GM21737 (cell line): ENCODE measurements at regions not wholly inside any gene's neighbourhood (a gene's known extent, or its start where the extent isn't known, plus 50 kb on each side); places are given as distances from the start of the nearest gene placed in this dataset.
A peak's percentile ranks its signal among the peaks of the same experiment; 100 is the strongest.
"Not testable (repeated sequence)": the region's sequence is repeated elsewhere in the genome, so short reads cannot be mapped to it uniquely, and the experiment has no call there.

Source experiments
- ATAC-seq: cut with Tn5 transposase; IDR thresholded peaks from one replicate; pipeline ENCODE4 v1.9.1; 2021; ENCODE audit warnings: mild to moderate bottlenecking, moderate library complexity; ENCODE audit not compliant: unreplicated experiment

DNA sequence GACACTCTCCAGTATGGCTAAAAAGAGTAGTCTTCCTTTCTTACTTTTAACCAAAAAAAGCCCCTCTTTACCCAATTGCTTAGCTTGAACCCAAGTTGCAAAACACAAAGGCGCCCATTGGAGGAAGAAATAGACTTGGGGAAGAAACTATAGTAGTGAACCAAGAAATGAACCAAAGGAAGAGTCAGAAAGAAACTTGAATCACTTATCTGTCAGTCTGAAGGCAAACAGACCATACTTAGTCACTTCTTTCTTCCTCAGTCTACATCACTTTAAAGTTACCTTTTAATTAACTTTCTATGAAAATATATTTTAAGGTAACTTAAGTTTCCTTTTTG lies 161.4 kb upstream of the GIMD1 start:
- no peak for ATAC-seq

DNA sequence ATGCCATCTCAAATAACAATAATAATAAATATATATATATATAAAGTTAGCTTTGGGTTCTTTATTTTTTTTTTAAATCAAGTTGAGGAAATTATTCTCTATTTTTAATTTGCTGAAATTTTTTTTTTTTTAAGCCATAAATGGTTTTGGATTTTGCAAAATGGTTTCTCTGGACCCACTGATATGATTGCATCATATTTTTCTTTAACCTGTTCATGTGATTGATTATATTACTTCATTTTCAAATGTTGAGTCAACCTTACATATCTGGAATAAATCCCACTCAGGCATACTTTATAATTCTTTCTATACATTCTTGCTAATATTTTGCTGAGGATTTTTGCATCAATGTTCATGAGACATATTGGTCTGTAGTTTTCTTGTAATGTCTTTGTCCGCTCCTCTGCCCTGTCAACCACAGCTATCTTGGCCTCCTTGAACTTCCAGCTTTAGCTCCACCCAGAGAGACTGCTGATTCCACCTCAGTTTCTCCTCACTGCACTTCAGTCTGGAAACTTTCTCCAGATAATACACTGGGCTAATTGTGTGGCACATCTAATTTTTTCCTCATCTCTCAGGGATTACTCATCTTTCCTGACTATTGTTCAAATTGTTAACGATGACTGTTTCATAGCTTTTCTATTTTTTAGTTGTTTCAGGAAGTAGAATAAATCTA lies 160.9 kb upstream of the GIMD1 start:
- ATAC-seq: no peak

DNA sequence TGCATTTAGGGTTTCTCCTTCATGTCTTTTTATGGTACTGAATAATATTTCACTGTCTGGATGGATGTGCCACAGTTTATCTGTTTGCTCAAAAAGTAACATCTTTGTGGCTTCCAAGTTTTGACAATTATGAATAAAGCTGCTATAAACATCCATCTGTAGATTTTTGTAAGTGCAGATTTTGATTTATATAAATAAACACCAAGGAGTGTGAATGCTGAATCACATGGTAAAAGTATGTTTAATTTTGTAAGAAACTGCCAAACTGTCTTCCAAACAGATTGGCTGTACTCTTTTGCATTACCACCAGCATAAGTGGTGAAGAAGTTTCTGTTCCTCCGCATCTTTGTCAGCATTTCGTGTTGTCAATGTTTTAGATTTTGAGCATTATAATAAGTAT lies 158.7 kb upstream of the GIMD1 start:
- no peak for ATAC-seq

DNA sequence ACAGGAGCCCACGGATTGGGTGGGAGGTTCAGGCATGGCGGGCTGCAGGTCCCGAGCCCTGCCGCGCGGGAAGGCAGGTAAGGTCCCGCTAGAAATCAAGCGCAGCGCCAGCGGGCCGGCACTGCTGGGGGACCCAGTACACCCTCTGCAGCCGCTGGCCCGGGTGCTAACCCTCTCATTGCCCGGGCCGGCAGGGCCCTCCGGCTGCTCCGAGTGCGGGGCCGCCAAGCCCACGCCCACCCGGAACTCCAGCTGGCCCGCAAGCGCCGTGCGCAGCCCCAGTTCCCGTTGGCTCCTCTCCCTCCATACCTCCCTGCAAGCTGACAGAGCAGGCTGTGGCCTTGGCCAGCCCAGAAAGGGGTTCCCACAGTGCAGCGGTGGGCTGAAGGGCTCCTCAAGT lies 156.8 kb upstream of the GIMD1 start:
- not testable (repeated sequence) for ATAC-seq

DNA sequence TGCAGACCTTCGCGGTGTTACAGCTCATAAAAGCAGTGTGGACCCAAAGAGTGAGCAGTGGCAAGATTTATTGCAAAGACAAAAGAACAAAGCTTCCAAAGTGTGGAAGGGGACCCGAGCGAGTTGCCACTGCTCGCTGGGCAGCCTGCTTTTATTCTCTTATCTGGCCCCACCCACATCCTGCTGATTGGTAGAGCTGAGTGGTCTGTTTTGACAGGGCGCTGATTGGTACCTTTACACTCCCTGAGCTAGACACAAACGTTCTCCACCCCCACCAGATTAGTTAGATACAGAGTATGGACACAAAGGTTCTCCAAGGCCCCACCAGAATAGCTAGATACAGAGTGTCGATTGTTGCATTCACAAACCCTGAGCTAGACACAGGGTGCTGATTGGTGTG lies 156.2 kb upstream of the GIMD1 start:
- not testable (repeated sequence) for ATAC-seq

DNA sequence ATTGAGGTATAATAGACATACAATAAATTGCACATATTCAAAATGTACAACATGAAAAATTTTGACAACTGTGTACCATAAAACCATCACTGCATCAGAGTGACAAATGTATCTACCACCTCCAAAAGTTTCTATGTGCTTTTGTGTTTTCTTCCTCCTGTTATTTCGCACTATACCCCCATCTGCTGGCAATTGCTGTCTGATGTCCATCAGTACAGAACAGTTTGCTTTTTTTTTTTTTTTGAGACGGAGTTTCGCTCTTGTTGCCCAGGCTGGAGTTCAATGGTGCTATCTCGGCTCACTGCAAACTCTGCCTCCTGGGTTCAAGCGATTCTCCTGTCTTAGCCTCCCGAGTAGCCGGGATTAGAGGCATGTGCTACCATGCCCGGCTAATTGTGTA lies 154.3 kb upstream of the GIMD1 start:
- no peak for ATAC-seq

DNA sequence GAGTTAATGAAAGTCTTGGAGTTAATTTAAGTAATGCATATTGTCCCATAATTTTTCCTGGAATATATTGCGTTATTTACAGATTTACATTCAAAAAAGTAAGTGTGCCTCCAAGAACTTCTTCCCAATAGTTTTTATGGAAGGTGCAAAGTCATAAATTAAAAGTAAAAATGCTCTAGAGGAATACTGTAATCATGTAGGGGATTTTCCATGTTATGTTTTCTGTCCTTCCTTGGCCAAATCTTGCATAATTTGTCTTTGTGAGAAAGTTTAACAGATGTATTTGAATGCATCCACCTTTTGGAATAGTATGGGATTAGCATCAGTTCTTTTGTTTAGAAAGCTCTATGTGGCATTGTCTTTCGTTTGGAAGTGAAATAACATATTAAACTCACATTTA lies 144.1 kb upstream of the GIMD1 start:
- ATAC-seq: no peak

DNA sequence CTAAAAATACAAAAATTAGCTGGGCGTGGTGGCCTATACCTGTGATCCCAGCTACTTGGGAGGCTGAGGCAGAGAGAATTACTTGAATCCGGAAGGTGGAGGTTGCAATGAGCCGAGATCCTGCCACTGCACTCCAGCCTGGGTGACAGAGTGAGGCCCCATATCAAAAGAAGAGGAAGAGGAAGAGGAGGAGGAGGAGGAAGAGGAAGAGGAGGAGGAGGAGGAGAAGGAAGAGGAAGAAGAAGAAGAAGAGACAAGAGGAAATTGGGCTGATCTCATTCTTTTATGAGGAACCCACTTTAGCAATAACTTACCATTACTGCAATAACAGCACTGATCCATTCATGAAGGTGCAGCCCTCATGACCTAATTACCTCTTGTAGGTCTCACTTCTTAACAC lies 138.9 kb upstream of the GIMD1 start:
- no peak for ATAC-seq

DNA sequence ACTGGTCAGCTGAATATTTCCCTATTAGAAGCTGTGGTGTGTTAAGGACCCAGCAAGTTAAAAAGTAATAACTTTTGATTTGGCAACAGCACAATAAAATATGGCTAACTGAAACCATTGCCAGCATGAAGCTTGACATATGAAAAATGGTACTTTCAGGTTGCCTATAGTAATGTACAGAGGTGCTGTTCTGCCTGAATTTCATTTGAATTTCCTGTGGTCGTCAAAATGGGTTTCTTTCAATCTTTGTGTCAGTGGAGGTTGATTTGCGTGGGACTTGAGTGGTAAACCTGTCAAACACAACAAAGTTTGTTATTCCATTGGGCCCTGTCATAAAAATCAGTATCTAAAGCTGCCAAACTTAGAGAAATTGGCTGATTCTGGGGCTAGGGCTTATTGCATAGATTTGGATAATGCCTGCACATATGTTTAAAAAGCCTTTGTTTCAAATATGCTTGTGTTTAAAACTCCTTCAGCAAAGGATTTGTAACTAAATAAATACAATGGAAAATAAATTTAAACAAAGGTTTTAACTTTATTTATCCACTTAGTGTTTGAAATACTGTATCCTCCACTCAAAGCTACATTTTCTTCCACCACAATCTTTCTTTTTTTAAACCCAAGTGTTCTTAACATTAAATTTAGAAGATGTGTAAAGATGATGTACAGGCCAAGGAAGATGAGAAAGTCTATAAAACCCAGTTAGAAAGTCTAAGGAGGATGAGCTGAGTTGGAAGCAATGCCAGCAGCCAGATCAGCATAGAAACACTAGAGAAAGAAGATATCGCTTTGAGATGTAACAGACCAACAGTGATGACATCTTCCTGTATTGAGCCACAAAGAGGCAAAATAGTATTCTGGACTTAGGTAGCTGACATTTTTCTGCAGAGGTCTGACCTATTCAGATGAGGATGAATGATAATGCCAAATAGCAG lies 134.8 kb upstream of the GIMD1 start:
- no peak for ATAC-seq

DNA sequence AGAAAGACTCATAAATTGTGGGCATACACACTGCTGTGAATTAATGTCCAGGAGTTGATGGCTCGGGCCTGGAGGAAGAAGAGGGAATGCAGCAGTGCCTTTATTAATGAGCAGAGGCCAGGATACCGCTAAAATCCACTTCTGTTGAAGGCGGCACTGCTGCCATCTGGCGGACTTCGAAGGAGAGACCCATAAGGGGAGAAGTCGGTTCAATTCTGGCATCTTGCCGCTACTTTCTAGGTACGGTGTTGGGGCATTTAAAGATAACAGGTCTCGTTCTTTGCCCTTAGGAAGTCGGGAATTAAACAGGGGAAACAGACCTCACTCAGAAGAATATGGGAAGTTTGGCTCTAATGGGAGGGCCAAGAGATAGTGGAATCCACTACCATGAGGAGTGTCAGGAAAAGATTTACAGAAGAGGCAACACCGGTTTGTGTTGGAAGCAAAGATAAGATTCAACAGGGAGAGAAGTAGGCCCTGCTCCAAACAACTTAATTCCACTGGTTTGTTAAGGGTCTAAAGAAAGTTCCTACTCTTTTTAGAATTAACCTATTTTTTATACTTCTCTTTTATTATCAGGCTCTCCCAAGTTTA lies 133.6 kb upstream of the GIMD1 start:
- ATAC-seq: peak; percentile 71

DNA sequence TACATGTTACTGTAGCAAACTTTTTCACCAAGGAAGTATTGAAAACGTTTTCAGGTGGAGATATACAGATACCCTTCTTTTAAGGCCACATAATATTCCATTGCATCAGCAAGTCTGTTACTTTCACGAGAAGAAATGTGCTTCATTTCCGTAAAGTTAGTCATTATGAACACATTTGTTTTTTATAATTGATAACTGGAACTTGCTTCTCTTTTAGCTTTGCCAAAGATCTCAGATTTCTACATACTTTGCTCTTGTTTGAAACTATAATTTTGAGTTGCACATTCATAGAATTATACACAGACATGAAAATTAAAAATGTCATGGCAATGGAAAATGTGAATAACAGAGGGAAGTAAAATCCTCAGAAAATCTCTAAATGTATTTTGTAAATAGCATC lies 128.7 kb upstream of the GIMD1 start:
- no peak for ATAC-seq

DNA sequence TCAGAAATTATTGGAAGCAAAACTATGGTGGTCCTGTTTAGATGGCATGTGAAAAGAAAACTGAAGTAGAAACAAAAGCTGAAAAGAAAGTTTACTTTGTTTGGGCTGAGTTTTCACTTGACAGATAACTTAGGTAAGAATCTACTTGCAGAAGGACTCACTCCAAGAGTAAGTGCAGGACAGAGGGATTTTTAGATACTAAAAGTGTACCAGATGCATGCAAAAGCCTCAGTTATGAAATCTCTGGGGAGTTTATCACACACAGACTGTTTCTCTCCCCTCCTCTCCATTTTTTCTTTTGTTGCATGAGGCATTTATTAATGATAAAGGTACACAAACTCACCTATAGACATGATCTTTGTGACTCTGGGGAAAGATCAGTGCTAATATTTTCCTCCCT lies 127.5 kb upstream of the GIMD1 start:
- no peak for ATAC-seq

DNA sequence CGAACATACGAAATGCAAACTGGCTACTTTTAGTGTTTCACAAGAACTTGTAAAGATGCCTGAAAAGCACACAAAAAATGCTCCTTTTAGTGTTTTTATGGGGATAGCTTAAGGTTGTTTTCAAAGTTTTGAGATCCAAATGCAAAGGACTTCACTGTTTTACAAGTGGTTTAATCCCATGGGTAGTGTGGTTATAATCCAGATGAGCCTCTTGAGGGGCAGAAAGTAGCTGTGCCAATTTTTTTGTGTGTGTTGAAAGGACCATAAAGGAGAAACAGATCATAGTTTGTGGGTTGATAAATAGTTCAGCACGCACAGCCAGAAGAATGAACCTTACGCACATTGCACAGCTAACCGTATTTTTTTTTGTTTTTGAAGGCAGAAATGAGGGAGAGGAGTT lies 126.9 kb upstream of the GIMD1 start:
- ATAC-seq: no peak

DNA sequence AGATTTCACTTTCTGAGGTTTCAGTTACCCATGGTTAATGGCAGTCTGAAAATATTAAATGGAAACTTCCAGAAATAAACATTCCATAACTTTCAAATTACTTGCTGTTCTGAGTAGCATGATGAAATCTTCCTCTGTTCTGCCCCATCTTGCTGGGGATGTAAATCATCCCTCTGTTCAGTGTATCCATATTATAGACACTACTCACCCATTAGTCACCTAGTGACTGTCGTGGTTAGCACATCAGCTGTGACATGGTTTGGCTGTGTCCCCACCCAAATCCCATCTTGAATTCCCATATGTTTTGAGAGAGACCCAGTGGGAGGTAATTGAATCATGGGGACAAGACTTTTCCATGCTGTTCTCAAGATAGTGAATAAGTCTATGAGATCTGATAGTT lies 125.5 kb upstream of the GIMD1 start:
- ATAC-seq: no peak

DNA sequence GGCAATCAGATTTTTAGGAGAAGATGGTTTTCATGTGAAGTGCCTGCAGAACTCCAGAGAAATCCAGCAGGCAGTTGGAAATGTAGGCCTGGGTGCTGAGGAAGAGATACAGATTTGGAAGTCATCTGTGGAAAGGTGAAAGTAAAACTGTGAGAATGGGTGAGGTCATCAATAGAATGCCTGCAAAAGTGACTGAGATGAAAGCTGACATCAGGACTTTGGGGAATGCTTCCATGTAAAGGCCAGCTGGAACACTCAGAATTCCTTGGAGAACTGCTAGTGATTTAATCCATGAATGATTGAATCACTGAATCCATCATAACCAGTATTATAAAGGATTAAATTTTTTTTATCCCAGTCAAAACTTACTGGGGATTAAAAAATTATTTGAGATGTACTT lies 124.5 kb upstream of the GIMD1 start:
- no peak for ATAC-seq

DNA sequence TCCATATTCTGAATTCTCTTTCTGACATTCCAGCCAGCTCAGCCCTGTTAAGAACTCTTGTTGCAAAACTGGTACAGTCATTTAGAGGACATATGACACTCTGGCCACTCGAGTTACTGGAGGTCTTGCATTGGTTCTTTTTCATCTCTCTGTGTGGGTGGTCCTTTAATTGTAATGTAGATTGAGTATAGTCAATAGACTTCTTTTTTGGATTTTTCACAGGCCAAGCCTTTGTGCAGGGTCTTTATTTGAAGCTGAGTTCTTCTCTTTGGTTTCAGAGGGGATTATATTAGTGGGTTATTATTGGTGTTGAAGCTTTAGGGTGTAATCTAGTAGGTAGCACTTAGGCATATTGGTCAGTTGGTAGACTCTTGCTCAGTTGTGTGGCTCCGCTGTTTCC lies 118.0 kb upstream of the GIMD1 start:
- no peak for ATAC-seq

DNA sequence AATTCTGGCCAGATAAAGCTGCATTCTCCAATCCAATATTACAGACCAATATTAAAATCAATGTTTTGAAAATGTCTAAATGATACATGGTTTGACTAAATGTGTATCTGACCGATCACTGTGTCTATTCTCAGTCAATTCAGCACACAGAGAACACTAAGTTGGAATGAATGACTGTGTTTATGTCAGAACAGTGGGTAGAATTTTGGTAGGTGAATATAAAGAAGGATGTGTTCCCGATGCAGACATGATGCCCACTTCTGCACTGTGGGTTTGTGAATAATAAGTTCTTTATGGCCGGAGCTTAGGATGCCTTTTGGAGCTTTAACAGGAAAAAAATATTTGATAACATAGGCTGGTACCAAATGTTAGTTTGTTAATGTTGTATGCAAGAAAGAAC lies 113.2 kb upstream of the GIMD1 start:
- ATAC-seq: no peak

DNA sequence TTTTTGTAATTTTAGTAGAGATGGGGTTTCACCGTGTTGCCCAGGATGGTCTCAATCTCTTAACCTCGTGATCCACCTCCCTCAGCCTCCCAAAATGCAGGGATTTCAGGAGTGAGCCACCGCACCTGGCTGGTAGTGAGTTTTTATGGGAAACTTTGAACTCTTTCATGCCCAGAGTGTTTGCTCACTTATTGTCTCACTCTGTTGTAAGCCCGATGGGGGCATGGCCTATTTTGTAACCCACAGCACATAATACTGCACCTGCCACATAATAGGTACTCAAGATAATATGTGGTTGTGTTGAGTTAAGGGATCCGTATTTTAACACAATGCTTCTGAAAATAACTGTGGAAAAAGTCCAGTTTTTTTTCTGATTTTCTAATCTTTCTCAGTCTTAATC lies 109.6 kb upstream of the GIMD1 start:
- no peak for ATAC-seq

DNA sequence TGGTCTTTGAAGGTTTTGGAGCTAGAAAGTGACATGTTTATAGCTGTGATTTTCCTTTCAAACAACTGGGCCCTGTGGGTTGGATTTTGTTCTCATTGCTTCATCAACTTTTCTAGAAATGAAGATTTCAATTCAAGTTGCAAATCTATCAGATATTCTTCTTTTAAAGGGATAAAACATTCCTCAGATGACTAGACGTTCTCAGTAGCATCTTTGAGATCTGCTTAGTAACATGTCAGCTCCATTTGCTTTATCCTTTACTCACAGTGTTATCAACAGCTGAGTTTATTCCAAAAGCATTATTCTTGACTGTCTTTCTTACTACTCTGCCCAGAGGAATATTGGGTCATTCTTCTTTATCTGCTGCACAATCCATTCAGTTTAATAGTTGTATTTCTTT lies 108.2 kb upstream of the GIMD1 start:
- no peak for ATAC-seq

DNA sequence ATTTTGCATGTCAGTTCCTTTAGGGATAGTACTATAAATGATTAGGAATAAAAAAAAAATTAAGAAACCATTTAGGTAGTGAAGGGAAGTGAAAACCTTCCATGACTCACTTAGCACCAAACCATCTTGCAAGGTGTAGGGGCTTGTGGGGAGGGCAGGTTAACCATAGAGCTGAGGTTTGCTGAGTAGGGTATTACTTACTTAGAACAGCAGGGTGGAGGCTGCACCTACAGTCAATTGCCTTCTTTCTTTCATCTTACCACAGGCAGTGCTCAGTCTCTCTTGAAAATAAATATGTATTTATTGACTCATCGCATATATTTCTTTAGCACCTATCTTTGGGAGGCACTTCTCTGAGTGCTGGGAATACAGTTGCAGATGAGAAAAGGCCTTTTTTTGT lies 104.9 kb upstream of the GIMD1 start:
- no peak for ATAC-seq

DNA sequence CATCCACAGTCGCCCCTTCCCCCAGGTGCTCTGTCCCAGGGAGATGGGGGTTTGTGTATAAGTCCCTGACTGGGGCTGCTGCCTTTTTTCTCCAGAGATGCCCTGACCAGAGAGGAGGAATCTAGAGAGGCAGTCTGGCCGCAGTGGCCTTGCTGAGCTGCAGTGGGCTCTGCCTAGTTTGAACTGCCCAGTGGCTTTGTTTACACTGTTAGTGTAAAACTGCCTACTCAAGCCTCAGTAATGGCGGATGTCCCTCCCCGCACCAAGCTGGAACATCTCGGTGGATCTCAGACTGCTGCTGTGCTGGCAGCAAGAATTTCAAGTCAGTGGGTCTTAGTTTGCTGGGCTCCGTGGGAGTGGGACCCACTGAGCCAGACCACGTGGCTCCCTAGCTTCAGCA lies 102.6 kb upstream of the GIMD1 start:
- ATAC-seq: no peak

DNA sequence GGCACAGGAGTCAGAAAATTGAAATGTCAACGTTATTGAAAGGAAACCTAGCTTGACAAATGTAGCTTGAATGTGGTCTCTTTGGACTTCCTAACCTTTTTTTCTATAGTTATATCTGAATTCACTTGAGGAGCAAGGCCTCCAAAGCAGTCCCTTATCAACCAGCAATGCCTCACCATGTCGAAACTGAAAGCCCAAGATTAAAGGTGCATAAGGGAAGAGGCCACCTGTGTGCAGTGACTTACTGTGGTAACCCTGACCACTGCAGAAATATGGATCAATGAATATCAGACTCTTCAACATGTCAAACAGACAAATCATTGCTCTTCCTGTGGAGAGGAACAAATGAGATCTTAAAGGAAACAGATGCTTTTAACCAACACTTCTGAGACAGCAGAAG lies 95.0 kb upstream of the GIMD1 start:
- no peak for ATAC-seq
